LNCAP (cell line): ENCODE measurements at regions not wholly inside any gene's neighbourhood (a gene's known extent, or its start where the extent isn't known, plus 50 kb on each side); places are given as distances from the start of the nearest gene placed in this dataset.

Experiments used
- CTCF ChIP-seq: fragments of 450-650 bp; IDR thresholded peaks from 2 replicates; pipeline ENCODE4 v1.5.1; 2017; ENCODE audit warnings: mild to moderate bottlenecking

GRCh38 chr18:39419315-39419714 lies 1853.7 kb upstream of the CELF4 start:
- TF ChIP-seq CTCF = no peak

- no peak for TF ChIP-seq CTCF
Measured at GRCh38 chr18:39415471-39415870, 1849.9 kb upstream of the CELF4 start.

GRCh38 chr18:39414009-39414700 lies 1848.6 kb upstream of the CELF4 start:
- TF ChIP-seq CTCF = no peak

GRCh38 chr18:39406941-39407340 lies 1841.3 kb upstream of the CELF4 start:
- TF ChIP-seq CTCF = no peak

- no peak for TF ChIP-seq CTCF
Measured at GRCh38 chr18:39403121-39403520, 1837.5 kb upstream of the CELF4 start.

- TF ChIP-seq CTCF = no peak
Measured at GRCh38 chr18:39399662-39400061, 1834.1 kb upstream of the CELF4 start.

- TF ChIP-seq CTCF = no peak
Measured at GRCh38 chr18:39396168-39396567, 1830.6 kb upstream of the CELF4 start.
